ENCODE measurements at regions not wholly inside any gene's neighbourhood (a gene's known extent, or its start where the extent isn't known, plus 50 kb on each side); places are given as distances from the start of the nearest gene placed in this dataset.

GRCh38 chr1:232459087-232459486, 170.8 kb downstream of the SIPA1L2 start:
- H3K9me3 ChIP-seq (ENCODE audit: control insufficient read depth in 5 of 5, low read length in 5 of 5): no peaks in the 10 kb centered on the region
- H3K36me3 ChIP-seq (ENCODE audit: control insufficient read depth in 5 of 5, insufficient read depth in 5 of 5, low read length in 5 of 5): peaks cover 0 to 12% (median 0%) of the 10 kb centered on the region in 5 donors
- H3K27me3 ChIP-seq (ENCODE audit: control insufficient read depth in 5 of 5, insufficient read depth in 4 of 5, low read length in 5 of 5): no peaks in the 10 kb centered on the region

GRCh38 chr1:232457595-232457994, 172.3 kb downstream of the SIPA1L2 start:
- Histone ChIP-seq H3K4me1 (ENCODE audit: control insufficient read depth in 5 of 5, insufficient read depth in 5 of 5, low read length in 5 of 5) (peaks cover 0 to 7% (median 3%) of the 10 kb centered on the region in 5 donors), H3K9me3 (ENCODE audit: control insufficient read depth in 5 of 5, low read length in 5 of 5) (no peaks in the 10 kb centered on the region), H3K27ac (ENCODE audit: low read depth, low read length) (no peak overlapping the region), H3K4me3 (ENCODE audit: low read depth in 1 of 5, low read length in 5 of 5) (no peak overlapping the region), H3K27me3 (ENCODE audit: control insufficient read depth in 5 of 5, insufficient read depth in 4 of 5, low read length in 5 of 5) (no peaks in the 10 kb centered on the region), H3K9ac (ENCODE audit: low read length in 5 of 5) (no peak overlapping the region), H3K36me3 (ENCODE audit: control insufficient read depth in 5 of 5, insufficient read depth in 5 of 5, low read length in 5 of 5) (peaks cover 0 to 12% (median 0%) of the 10 kb centered on the region in 5 donors)

More at GRCh38 chr1:232459087-232459486, 170.8 kb downstream of the SIPA1L2 start:
- Histone ChIP-seq H3K4me3 (ENCODE audit: low read depth in 1 of 5, low read length in 5 of 5) (no peak overlapping the region), H3K9ac (ENCODE audit: low read length in 5 of 5) (no peak overlapping the region), H3K4me1 (ENCODE audit: control insufficient read depth in 5 of 5, insufficient read depth in 5 of 5, low read length in 5 of 5) (peaks cover 0 to 5% (median 0%) of the 10 kb centered on the region in 5 donors), H3K27ac (ENCODE audit: low read depth, low read length) (no peak overlapping the region)

GRCh38 chr1:232456714-232457113, 173.2 kb downstream of the SIPA1L2 start:
- no peak overlapping the region for H3K27ac ChIP-seq (ENCODE audit: low read depth, low read length)
- no peak overlapping the region for H3K9ac ChIP-seq (ENCODE audit: low read length in 5 of 5)
- H3K9me3 ChIP-seq (ENCODE audit: control insufficient read depth in 5 of 5, low read length in 5 of 5): no peaks in the 10 kb centered on the region
- H3K4me1 ChIP-seq (ENCODE audit: control insufficient read depth in 5 of 5, insufficient read depth in 5 of 5, low read length in 5 of 5): peaks cover 0 to 14% (median 3%) of the 10 kb centered on the region in 5 donors
- peaks cover 0 to 10% (median 0%) of the 10 kb centered on the region in 5 donors for H3K36me3 ChIP-seq (ENCODE audit: control insufficient read depth in 5 of 5, insufficient read depth in 5 of 5, low read length in 5 of 5)
- no peaks in the 10 kb centered on the region for H3K27me3 ChIP-seq (ENCODE audit: control insufficient read depth in 5 of 5, insufficient read depth in 4 of 5, low read length in 5 of 5)
- no peak overlapping the region for H3K4me3 ChIP-seq (ENCODE audit: low read depth in 1 of 5, low read length in 5 of 5)

GRCh38 chr1:232454227-232454886, 175.6 kb downstream of the SIPA1L2 start:
- H3K27me3 ChIP-seq (ENCODE audit: control insufficient read depth in 5 of 5, insufficient read depth in 4 of 5, low read length in 5 of 5): no peaks in the 10 kb centered on the region
- H3K4me1 ChIP-seq (ENCODE audit: control insufficient read depth in 5 of 5, insufficient read depth in 5 of 5, low read length in 5 of 5): peaks cover 0 to 14% (median 3%) of the 10 kb centered on the region in 5 donors
- H3K9ac ChIP-seq (ENCODE audit: low read length in 5 of 5): no peak overlapping the region
- no peaks in the 10 kb centered on the region for H3K36me3 ChIP-seq (ENCODE audit: control insufficient read depth in 5 of 5, insufficient read depth in 5 of 5, low read length in 5 of 5)
- H3K4me3 ChIP-seq (ENCODE audit: low read depth in 1 of 5, low read length in 5 of 5): no peak overlapping the region
- no peak overlapping the region for H3K27ac ChIP-seq (ENCODE audit: low read depth, low read length)
- H3K9me3 ChIP-seq (ENCODE audit: control insufficient read depth in 5 of 5, low read length in 5 of 5): no peaks in the 10 kb centered on the region

GRCh38 chr1:232452736-232453440, 177.0 kb downstream of the SIPA1L2 start:
- Histone ChIP-seq H3K4me1 (ENCODE audit: control insufficient read depth in 5 of 5, insufficient read depth in 5 of 5, low read length in 5 of 5) (peaks cover 0 to 14% (median 3%) of the 10 kb centered on the region in 5 donors), H3K9me3 (ENCODE audit: control insufficient read depth in 5 of 5, low read length in 5 of 5) (no peaks in the 10 kb centered on the region), H3K9ac (ENCODE audit: low read length in 5 of 5) (no peak overlapping the region), H3K4me3 (ENCODE audit: low read depth in 1 of 5, low read length in 5 of 5) (no peak overlapping the region), H3K27ac (ENCODE audit: low read depth, low read length) (no peak overlapping the region), H3K27me3 (ENCODE audit: control insufficient read depth in 5 of 5, insufficient read depth in 4 of 5, low read length in 5 of 5) (no peaks in the 10 kb centered on the region), H3K36me3 (ENCODE audit: control insufficient read depth in 5 of 5, insufficient read depth in 5 of 5, low read length in 5 of 5) (no peaks in the 10 kb centered on the region)

GRCh38 chr1:232452117-232452516, 177.8 kb downstream of the SIPA1L2 start:
- no peak overlapping the region for H3K9ac ChIP-seq (ENCODE audit: low read length in 5 of 5)
- H3K4me1 ChIP-seq (ENCODE audit: control insufficient read depth in 5 of 5, insufficient read depth in 5 of 5, low read length in 5 of 5): peaks cover 0 to 14% (median 3%) of the 10 kb centered on the region in 5 donors
- H3K27me3 ChIP-seq (ENCODE audit: control insufficient read depth in 5 of 5, insufficient read depth in 4 of 5, low read length in 5 of 5): no peaks in the 10 kb centered on the region
- no peak overlapping the region for H3K27ac ChIP-seq (ENCODE audit: low read depth, low read length)
- H3K36me3 ChIP-seq (ENCODE audit: control insufficient read depth in 5 of 5, insufficient read depth in 5 of 5, low read length in 5 of 5): no peaks in the 10 kb centered on the region
- no peak overlapping the region for H3K4me3 ChIP-seq (ENCODE audit: low read depth in 1 of 5, low read length in 5 of 5)
- no peaks in the 10 kb centered on the region for H3K9me3 ChIP-seq (ENCODE audit: control insufficient read depth in 5 of 5, low read length in 5 of 5)

- H3K4me3 ChIP-seq (ENCODE audit: low read depth in 1 of 5, low read length in 5 of 5): no peak overlapping the region
- no peaks in the 10 kb centered on the region for H3K36me3 ChIP-seq (ENCODE audit: control insufficient read depth in 5 of 5, insufficient read depth in 5 of 5, low read length in 5 of 5)
- H3K9me3 ChIP-seq (ENCODE audit: control insufficient read depth in 5 of 5, low read length in 5 of 5): no peaks in the 10 kb centered on the region
- H3K4me1 ChIP-seq (ENCODE audit: control insufficient read depth in 5 of 5, insufficient read depth in 5 of 5, low read length in 5 of 5): peaks cover 0 to 9% (median 3%) of the 10 kb centered on the region in 5 donors
- H3K9ac ChIP-seq (ENCODE audit: low read length in 5 of 5): no peak overlapping the region
- H3K27ac ChIP-seq (ENCODE audit: low read depth, low read length): no peak overlapping the region
- H3K27me3 ChIP-seq (ENCODE audit: control insufficient read depth in 5 of 5, insufficient read depth in 4 of 5, low read length in 5 of 5): no peaks in the 10 kb centered on the region
These were observed 178.4 kb downstream of the SIPA1L2 start for GRCh38 chr1:232451506-232451905.

- Histone ChIP-seq H3K27me3 (ENCODE audit: control insufficient read depth in 5 of 5, insufficient read depth in 4 of 5, low read length in 5 of 5) (no peaks in the 10 kb centered on the region), H3K36me3 (ENCODE audit: control insufficient read depth in 5 of 5, insufficient read depth in 5 of 5, low read length in 5 of 5) (peaks cover 0 to 1% (median 0%) of the 10 kb centered on the region in 5 donors), H3K9ac (ENCODE audit: low read length in 5 of 5) (no peak overlapping the region), H3K27ac (ENCODE audit: low read depth, low read length) (no peak overlapping the region), H3K4me1 (ENCODE audit: control insufficient read depth in 5 of 5, insufficient read depth in 5 of 5, low read length in 5 of 5) (peaks cover 0 to 9% (median 3%) of the 10 kb centered on the region in 5 donors), H3K9me3 (ENCODE audit: control insufficient read depth in 5 of 5, low read length in 5 of 5) (no peaks in the 10 kb centered on the region), H3K4me3 (ENCODE audit: low read depth in 1 of 5, low read length in 5 of 5) (no peak overlapping the region)
These were observed 179.3 kb downstream of the SIPA1L2 start for GRCh38 chr1:232450615-232451014.

GRCh38 chr1:232447125-232447524, 182.8 kb downstream of the SIPA1L2 start:
- Histone ChIP-seq H3K27me3 (ENCODE audit: control insufficient read depth in 5 of 5, insufficient read depth in 4 of 5, low read length in 5 of 5) (no peaks in the 10 kb centered on the region), H3K9me3 (ENCODE audit: control insufficient read depth in 5 of 5, low read length in 5 of 5) (no peaks in the 10 kb centered on the region), H3K4me3 (ENCODE audit: low read depth in 1 of 5, low read length in 5 of 5) (no peak overlapping the region)

GRCh38 chr1:232445361-232446106, 184.4 kb downstream of the SIPA1L2 start:
- Histone ChIP-seq H3K9ac (ENCODE audit: low read length in 5 of 5) (no peak overlapping the region), H3K4me3 (ENCODE audit: low read depth in 1 of 5, low read length in 5 of 5) (no peak overlapping the region), H3K9me3 (ENCODE audit: control insufficient read depth in 5 of 5, low read length in 5 of 5) (no peaks in the 10 kb centered on the region), H3K4me1 (ENCODE audit: control insufficient read depth in 5 of 5, insufficient read depth in 5 of 5, low read length in 5 of 5) (no peaks in the 10 kb centered on the region), H3K27ac (ENCODE audit: low read depth, low read length) (no peak overlapping the region), H3K36me3 (ENCODE audit: control insufficient read depth in 5 of 5, insufficient read depth in 5 of 5, low read length in 5 of 5) (peaks cover 0 to 28% (median 25%) of the 10 kb centered on the region in 5 donors), H3K27me3 (ENCODE audit: control insufficient read depth in 5 of 5, insufficient read depth in 4 of 5, low read length in 5 of 5) (no peaks in the 10 kb centered on the region)

More at GRCh38 chr1:232447125-232447524, 182.8 kb downstream of the SIPA1L2 start:
- Histone ChIP-seq H3K27ac (ENCODE audit: low read depth, low read length) (no peak overlapping the region), H3K36me3 (ENCODE audit: control insufficient read depth in 5 of 5, insufficient read depth in 5 of 5, low read length in 5 of 5) (peaks cover 0 to 13% (median 11%) of the 10 kb centered on the region in 5 donors), H3K4me1 (ENCODE audit: control insufficient read depth in 5 of 5, insufficient read depth in 5 of 5, low read length in 5 of 5) (peaks cover 0 to 3% (median 0%) of the 10 kb centered on the region in 5 donors), H3K9ac (ENCODE audit: low read length in 5 of 5) (no peak overlapping the region)
